Stimulated activated CD4-positive, alpha-beta T cell treated with anti-CD3 and anti-CD28 coated beads, TNF-alpha, amount 100 ng/mL, for 24 hours (primary cell): ENCODE measurements at regions not wholly inside any gene's neighbourhood (a gene's known extent, or its start where the extent isn't known, plus 50 kb on each side); places are given as distances from the start of the nearest gene placed in this dataset.

ENCODE experiments used
- DNase-seq, 3 experiments: peaks; one replicate each; pipeline ENCODE4 v3.0.0-alpha.2; 2020; ENCODE audit warnings: low read depth in 3 of 3

DNA sequence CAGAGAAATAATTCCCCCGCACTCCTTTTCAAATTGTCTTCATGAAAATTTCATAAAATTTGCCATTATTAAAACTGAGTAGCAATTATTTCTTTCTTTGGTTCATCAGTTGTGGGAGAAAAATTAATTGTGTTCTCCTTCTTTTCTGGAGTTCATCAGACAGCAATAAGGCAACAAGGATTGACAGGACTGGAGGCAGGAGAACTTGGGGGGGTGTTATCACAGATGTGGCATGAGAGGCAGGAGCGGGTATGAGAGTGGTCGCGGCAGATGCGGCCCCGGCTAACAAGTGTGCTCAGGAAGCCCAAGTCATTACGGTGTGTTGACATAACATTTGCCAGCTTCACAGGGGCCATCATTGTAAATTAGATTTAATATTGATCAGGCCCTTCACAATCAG, 306.6 kb upstream of the TMPO start:
- no peak for DNase-seq

DNA sequence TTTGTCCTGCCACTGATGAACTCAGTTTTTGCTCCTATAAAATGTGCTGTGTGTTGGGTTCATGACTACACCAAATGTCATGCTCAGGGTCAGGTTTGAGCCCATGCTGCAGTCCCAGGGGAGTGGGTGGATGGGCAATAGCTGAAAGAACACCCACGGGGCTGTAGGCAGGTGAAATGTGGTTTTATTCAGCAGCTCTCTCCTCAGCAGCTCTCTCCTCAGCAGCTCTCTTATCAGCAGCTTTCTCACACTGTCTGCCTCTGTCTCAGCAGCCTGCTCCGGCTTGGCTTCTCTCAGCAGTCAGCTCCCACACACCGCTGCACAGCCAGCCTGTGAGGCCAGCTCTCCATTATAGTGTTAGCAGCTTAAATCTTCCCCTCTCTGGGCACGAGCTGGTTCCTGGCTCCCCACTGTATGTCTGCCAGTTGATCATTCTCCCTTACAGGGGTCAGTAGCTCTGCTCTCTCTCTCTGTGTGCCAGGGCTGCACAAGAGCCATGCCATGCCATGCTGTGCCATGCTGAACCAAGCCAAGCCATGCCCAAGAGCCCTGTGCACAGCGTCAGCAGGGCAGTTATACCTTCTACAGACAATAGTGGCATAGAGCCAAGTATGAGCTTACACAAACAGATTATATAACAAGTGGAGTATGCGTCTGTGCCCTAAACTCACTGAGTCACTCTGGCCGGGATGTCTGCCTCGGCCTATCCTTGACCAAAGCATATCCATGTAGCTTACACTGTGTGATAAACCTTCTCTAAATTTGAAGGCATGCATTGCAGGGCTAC, 303.3 kb upstream of the TMPO start:
- DNase-seq = no peak

DNA sequence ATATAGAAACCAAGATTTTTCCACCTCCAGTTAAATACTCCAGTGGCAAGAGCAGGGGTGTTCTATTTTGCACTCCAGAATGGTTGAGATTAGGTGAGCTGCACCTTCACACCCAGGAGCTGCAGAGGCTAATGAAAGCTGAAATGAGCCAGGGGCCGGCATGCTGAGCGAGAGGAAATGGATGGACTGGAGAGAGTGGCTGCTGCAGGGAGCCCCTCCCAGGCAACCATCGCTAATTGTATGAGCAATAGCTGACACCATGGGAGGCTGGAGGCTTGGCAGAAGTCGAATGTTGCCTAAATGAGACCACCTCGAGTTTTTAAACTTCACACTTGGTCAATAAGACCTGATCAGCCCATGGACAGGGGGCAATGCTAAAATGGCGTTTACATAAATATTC, 301.8 kb upstream of the TMPO start:
- DNase-seq = no peak

DNA sequence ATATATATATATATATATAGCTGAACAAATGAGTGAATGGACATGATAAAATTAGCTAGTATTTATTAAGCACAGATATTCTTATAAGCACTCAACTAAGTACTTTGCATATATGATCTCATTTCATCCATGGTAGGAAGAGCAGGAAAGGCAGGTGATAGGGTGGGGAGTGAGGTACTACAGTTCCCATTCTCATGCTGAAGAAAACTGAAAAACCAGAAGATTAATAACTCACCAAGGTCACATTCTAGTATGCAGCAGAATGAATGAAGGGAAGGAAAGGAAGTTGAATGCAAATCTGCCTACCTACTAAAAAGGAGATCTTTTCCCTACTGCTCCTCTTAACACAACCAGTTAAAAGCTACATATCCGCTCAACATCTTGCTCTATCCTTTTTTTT, 298.1 kb upstream of the TMPO start:
- DNase-seq = no peak

DNA sequence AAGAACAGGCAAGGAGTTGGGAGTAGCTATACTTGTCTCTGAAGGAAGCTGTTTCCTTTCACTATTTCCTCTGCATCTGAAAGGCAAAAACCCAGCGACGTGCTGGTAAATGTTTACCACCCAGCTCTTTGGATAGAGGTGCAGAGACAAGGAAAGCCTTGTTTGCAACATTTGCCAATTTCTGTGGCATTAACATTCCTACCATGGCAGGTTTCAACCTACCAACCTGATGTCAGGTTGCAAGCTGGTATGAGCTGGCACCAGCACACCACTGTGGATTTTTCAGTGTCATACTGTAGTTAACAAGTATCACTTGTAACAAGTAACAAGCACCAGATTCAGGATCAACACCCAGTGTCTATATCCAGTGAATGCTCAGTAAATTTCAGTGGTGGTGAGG, 294.8 kb upstream of the TMPO start:
- DNase-seq = no peak

DNA sequence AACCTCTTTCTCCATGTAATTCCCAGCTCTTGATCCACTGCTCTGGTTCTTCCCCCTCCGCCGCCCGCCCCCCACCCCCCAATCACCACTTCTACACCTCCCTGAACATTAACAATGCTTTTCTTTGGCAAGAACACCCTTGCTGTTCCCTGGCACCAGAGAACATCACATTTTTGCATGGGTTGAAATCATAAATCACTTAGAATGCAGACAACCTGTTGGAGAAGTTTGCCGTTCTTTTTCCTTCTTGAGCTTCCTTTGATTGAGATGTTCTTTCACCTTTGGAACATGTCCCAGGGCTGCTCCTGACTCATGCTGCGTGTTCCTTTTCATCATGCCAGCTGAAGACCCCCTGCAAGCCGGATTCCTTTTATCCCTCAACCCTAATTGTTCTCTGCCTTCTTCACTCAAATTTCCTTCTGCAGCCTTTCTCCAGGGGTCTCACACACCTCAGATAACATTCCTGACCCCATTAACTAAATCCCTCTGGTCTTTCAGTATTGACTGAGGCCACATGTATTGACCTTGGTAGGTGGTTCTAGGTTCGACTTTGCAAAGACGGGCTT, 294.1 kb upstream of the TMPO start:
- DNase-seq = no peak

DNA sequence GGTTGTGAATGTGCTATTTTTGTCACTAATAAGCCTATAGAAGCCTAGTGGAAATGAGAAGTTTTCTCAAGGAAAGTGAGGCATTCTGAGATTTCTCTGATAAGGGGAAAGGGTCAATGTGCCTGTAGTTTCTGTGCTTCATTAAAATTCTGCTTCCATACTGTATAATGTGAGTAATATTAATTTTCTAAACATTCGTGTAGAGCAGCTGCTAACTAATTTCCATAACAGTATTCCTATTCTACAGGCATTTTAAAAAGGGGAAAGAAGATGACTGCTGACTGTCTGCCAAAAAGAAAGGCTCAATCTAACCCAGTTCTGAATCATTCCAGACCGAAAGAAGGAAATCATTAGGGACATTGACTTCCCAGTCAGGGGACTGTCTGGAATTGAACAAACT, 293.3 kb upstream of the TMPO start:
- no peak for DNase-seq

DNA sequence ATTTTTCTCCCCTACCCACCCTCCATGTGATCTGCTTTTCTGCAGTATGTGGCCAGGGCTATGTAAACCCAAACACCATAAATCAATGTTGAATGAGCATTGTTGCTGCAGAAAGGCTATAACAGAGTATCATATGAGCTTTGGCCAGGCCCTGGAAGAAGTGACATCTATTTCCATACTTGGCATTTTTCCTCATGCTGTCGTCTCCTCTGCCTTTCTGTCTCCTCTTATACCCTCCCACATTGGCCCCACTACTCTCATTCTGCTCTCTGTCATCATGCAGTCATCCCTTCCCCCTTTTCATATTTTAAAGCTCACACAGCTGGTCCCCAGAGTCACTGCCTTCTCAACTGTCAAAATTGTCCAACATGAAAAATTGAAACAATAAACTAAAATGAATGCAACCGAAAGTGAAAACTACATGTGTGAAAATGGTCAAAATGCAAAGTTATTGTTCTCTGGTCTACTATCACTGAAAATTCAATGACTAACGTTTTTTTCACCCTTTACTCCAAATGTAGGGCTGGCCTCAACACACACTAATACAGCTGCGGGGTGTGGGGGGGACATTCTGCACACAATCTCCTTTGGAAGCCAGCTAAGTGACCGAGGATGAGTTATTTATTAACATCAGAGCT, 290.7 kb upstream of the TMPO start:
- no peak for DNase-seq

DNA sequence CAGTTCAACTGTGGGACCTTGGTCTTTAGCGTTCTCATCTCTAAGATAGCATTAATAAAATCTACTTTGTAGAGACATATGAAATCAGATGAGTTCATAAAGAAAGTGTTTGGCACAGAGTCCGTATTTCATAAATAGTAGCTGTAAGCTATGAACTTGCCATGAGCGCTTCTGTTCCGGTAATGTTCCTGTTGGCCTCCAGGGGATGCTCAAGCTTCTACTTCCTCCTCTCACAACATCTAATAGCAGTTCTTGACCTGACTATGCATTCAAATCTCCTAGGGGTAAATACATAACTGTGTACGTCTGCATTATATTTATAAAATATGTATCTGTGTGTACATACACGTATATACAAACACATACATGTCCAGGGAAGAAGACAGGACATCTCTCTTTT, 288.2 kb upstream of the TMPO start:
- no peak for DNase-seq

DNA sequence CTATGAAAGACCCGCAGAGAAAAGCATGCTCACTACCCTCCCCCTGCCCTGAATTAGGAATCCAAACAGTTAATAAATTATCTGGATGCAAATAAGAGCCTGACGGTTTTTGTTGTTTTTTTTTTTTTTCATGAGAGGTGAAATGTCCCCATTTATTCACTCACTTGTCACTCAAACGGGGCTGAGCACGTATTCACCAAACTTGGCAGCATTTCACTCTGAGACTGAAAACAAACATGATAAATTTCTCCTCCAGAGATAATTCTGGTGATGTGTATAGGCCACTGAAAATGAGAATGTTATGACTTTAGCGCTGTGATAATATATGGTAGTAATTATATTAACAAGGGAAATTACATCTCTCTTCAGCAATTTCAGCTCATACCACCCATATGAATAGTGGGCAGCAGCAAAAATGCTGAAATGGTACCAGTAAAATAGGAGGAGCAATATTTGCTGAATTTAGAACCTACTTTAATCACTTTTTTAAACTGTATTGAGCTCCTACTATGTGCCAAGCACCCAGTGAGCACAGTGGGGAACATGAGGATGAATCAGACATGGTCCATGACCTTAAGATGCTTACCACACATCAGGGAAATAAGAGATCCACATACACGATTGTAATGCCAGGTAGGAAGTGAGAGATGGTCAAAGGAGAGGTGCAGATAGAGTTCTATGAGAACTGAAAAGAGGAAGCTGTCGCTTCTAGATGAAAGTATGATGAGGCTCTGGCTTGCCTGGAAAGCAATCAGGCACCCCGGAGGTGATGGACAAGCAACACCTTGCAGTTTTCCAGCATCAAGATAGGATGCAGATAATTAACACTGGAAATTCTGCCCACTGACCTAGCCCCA, 286.5 kb upstream of the TMPO start:
- no peak for DNase-seq

DNA sequence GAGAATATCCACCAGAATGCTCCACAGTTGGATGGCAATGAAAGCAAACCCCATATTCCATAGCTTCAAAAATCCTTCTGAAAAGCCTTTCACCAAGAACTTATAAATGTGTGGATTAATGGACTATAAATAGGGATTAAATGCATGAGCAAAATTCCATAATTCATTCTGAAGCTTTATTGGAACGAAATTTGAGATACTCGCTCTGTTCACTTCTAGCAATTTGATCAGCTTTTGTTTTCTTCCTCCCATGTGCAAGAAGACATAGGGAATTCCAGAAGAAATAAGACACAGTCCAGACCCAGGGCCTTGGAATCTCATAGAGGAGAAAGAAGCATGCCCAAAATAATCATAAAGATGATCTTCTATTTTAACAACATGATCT, 285.9 kb upstream of the TMPO start:
- DNase-seq = no peak

DNA sequence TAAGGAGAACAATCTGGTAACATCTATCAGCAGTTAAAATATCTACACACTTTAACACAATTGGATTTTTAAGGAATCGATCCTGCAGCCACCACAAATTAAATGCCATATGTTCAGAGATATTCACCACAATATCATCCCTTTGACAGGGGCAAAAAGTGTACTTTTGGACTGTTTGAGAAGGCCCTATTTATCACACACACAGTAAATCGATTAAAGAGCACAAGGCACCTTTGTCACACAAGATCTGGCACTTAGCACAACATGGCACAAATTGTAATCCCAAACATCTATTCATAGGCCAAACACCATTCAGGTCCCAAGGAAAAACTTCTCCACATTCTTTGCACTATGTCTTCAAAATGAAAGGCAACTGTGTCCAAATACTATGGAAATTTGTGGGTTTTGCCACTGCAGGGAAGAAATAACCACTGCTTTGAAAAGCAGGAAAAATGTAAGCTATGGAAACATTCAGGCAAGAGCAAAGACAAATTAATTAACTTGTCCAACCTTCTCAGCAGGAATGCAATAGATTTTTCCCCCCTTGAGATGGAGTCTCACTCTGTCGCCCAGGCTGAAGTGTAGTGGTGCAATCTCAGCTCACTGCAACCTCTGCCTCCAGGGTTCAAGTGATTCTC, 282.5 kb upstream of the TMPO start:
- no peak for DNase-seq

DNA sequence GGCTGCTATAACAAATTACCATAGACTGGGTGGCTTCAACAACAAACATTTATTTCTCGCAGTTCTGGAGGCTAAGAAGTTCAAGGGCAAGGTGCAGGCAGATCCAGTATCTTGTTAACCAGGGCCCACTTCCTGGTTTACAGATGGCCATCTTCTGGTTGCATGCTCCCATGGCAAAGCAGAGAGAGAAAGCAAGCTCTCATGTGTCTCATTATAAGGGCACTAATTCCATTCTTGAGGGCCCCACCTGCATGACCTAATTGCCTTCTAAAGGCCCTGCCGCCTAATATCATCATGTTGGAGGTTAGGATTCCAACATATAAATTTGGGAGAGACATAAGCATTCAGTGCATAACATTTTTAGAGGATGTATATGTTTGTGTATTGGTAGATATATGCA, 280.1 kb upstream of the TMPO start:
- DNase-seq = no peak

DNA sequence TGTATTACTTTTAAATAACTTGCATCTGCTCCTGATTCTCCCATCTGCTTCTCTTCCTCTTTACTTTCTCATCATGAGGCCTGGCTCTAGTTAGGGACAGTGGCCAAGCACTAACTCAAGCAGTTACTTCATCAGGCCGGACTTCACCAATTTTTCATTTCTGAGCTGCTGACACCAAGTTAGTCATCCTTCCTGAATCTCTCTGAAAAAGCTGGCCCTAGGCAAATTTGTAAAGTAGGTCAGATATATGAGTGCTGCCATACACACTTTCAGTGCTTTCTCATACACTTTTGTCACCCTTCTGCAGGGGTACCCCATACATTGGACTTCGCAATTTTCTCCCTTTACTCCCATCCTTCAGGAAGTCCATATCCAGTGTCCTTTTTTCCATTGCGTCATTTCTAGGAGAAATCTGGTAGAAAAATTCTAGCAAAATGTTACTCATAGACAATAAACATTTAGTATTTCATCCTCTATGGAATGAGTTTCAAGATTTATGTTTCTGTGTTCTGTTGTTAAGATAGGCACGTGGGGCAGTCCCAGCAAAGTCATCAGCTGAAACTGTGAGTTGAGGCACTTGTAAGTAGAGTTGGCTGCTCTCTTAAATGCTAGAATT, 276.8 kb upstream of the TMPO start:
- no peak for DNase-seq

DNA sequence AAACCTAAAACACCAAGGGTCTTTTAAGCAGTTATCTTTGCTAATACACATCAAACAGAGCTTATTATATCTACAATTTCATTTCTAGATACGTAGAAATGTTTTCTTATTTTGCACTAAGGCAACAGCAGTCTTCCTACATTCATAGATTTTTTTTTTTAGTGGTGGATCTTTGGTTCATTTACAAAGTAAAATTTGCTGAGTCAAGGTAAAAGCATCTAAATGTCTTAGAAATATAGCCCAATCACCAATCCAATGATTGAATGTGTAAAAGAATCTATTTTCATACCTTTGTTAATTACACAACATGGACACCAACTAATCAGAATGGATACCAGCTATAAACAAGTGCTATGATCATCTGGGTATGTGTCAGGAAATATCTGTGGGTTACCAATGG, 272.2 kb upstream of the TMPO start:
- no peak for DNase-seq

DNA sequence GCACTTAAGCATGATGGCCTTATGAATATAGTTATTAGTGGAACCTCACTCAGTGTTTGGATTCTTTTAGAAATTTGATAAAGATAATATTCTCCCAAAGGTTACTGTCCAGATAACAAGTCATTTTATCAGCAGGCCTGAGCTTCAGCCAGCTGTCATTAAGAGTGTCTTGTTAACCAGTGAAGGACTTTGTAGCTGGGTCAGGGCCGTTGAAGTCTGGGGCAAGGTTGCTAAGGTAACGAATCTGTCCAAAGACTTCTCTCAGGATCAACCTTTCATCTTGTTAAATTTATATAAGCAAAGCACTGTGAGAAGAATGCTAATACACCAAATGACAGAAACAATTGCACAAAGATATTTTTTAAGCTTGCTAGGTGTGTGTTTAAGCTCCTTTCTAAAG, 271.3 kb upstream of the TMPO start:
- DNase-seq = no peak

DNA sequence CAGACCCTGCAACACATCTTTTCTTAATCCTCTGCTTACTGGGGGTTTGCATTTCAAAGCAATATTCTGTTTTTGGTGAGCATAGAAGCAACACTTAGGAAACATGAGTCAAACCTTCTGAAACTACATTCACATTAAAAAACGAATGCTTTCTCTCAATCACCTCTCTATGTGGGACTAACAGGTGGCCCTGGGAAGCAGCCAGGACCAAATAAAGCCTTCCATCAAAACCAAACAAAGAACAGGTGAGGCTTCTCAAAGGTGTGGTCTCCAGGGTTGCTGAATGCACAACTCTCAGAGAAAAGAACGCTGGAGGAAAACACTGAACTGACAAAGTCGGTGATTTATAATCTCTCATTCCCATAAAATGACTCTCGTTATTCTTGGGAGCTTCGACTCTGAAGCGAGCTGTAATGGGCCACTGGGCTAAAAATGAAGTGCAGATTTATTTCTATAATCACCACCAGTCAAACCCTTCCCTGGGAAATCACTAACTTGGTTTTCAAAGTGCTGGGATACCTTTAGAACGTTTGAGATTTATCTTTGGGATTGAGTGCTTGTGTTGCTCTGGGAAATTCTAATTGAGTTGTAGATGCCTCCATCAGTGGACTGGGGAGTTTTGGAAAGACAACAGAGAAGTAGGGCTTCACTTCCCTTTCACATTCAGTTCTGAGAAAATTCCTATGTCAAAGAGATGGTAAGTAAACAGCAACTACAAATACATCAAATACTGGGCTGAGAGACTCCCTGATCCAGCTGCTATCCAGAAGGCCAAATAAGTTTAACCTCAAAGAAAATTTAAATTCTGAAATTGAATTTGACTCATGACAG, 262.0 kb upstream of the TMPO start:
- no peak for DNase-seq

DNA sequence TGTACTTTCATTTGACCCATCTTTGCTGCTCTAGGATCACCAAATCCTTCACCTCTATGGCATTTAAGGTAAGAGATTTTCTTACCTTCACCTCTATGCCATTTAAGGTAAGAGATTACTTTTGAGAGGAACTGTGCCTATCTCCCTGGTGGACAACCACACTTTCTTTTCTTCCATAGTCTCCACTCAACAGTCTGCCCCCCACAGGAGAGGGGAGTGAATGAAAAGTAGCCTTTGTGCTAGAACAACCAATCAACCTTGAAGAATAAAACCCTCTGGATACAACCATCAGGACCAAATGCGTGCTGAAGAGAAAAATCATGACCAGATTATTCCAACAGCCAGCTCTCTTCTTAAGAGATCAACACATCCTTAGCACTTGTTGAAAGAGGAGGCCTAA, 258.6 kb upstream of the TMPO start:
- DNase-seq = no peak

DNA sequence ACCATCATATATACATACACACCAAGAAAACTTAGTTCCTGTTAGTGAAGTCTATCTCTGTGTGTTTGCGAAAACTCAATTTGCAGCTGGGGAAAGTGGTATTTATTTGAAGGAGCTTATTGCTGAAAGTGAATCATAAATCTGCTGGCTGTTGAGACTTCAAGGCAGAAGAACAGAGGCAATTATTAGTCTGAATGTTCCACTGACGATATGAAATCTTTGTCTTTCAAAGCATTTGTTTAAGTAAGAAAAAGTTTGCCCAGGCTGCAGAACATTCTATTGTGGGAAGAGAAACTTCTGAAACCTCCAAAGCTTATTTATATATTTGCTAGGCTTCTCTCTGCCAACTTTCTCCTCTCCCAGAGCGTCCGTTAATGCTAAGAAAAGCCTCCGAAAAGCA, 255.7 kb upstream of the TMPO start:
- DNase-seq = no peak

DNA sequence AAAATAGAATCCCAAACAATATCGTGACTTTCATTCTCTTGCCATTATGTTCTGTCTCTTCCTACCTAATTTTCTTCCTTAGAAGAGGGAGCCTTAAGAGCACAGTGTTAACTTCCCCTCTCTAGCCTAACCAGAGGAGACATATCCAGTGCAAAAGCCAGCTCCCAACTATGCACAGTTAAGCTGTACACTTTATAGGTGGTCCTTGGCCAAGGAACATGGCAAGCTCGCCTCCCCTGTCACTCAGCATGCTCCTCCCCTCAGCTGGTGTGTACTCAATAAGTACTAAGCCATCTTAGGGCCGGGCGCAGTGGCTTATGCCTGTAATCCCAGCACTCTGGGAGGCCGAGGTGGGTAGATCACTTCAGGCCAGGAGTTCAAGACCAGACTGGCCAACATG, 255.1 kb upstream of the TMPO start:
- DNase-seq = no peak

DNA sequence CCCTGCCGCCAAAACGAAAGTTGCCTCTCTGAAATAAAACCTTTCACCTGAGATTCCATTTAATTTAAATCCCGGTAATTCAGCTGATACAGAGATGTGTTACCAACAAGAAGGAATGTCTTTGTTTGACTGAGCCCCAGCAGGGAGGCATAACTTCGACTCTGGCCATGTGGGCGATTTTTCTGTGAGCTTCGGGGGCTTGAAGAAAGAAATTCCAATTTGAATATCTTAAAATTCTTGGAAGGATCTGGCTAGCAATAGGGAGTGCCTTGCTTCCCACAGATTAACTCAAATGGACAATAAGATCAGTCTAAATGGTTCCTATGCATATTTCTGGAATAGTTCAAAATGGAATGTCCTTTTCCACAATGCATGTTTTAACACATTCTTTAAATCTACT, 252.5 kb upstream of the TMPO start:
- DNase-seq = no peak
